NCI-H2227 treated with DMSO at 0.1 percent for 48 hours (cell line): ENCODE measurements at regions not wholly inside any gene's neighbourhood (a gene's known extent, or its start where the extent isn't known, plus 50 kb on each side); places are given as distances from the start of the nearest gene placed in this dataset.
"Not testable (repeated sequence)": the region's sequence is repeated elsewhere in the genome, so short reads cannot be mapped to it uniquely, and the experiment has no call there.

ENCODE experiments used
- DNase-seq: peaks from one replicate; lab custom pipeline; 2025; lab: John Stamatoyannopoulos, UW

DNA sequence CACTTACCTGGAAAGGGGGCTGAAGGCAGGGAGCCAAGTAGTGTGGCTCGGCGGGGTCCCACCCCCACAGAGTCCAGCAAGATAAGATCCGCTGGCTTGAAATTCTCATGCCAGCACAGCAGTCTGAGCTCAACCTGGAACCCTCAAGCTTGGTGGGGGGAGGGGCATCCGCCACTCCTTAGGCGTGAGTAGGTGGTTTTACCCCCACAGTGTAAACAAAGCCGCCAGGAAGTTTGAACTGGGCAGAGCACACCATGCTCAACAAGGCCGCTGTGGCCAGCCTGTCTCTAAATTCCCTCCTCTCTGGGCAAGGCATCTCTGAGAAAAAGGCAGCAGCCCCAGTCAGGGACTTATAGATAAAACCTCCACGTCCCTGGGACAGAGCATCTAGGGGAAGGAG is 156.3 kb downstream of the KBTBD8 start:
- no peak for DNase-seq

DNA sequence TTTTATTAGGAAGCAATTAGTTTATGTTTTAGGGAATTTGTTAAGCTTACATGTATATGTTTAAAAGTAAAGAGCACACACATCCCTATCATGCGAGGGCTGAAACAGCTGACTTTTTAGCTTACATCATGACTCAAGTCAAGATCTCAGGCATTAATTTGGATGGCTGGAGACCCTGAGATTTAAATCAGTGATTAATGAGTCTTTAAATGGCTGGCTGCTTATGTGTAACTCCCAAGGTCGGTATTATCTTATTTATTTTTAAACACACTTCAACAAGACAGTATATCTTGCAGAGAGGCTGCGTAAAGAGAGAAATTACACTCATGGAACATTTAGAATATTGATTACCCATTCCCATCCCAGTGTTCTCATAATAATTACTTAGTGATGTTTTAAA is 169.4 kb downstream of the KBTBD8 start:
- no peak for DNase-seq

DNA sequence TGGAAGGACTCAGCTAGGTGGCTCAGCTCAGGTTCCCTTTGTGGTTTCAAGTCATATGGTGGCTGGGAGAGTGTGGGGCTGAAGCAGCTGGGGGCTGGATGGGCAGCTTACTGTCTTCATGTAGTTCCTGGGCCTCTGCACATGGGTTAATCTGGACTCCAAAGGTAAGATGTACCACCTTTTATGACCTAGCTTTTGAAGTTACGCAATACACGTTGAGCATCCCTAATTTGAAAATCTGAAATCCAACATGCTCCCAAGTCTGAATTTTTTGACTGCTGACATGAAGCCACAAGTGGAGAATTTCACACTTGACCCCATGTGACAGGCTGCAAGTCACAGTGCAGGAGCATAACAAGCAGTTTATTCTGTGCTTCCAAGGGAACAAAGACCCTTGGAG is 173.7 kb downstream of the KBTBD8 start:
- no peak for DNase-seq

DNA sequence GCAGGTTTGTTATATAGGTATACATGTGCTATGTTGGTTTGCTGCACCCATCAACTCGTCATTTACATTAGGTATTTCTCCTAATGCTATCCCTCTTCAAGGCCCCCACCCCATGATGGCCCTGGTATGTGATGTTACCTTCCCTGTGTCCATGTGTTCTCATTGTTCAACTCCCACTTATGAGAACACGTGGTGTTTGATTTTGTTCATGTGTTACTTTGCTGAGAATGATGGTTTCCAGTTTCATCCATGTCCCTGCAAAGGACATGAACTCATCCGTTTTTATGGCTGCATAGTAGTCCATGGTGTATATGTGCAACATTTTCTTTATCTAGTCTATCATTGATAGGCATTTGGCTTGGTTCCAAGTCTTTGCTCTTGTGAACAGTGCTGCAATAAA is 175.0 kb downstream of the KBTBD8 start:
- DNase-seq, result not testable (repeated sequence)

DNA sequence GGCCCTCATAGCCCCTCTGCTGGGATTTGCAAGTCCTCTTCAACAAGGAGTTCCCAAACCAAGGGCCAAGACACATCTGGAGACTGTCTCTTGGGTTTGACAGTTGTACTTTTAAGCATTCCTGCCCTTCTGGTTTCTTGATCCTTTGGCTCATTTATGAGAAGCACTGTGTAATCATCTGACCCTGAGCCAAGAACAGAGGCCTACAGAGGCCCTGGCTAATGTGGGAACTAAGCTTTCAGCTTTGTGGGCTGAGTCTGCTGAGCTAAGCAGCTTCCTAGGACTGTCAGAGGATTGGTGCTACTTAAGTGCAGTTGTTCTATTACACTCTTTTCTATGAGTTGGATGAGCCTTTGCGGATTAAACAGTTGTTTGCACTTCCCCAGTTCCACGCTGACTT is 178.3 kb downstream of the KBTBD8 start:
- DNase-seq, result no peak

DNA sequence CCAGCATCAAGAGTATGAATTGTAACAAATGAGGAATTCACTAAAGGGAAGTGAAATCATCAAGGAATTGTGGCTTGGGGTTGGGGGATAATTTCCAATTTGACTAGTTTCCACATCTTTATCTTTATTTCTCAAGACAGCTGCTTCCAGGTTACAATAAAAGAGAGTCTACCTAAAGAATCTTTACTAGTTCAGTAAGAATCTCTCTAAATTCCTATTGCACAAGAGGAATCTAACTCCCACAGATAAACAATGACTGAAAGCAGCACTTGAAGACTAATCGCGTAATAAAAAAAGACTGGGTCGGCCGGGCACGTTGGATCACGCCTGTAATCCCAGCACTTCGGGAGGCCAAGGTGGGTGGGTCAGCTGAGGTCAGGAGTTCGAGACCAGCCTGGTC is 194.4 kb downstream of the KBTBD8 start:
- DNase-seq, result no peak

DNA sequence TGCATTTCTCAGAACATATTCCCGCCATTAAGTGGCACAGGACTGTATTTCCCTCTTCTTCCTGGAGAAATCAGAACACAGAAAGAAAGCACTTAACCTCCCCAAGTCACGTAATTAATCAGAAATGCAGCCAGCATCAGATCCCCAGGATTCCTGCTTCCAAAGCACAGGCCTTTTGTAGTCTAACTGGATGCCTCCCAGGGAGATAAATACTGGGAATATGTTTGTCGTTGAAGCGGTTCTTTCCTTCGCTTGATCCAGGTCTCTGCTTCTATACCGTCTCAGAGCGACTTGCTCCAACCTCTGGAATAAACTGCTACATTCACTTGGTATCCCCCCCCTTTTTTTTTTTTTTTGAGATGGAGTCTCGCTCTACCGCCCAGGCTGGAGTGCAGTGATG is 198.6 kb downstream of the KBTBD8 start:
- peak; percentile 33 for DNase-seq

DNA sequence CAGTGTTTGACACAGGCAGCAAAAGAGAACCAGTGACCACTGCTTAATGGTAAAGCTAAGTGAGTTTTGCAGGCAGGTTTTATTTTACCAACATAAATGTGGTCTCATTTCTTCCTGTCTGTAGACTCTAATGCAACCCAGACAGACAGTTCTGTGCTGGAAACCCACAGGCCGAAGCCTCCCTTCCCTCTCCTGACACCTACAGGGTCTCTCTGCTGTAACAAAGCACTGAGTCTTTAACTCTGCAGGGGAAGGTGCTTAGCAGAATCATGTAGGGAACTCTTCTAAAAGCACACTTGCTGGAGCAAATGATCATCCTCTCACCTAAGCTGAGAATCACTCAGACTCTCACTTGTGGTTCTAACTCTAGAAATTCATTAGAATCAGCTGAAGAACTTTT is 200.3 kb downstream of the KBTBD8 start:
- no peak for DNase-seq

DNA sequence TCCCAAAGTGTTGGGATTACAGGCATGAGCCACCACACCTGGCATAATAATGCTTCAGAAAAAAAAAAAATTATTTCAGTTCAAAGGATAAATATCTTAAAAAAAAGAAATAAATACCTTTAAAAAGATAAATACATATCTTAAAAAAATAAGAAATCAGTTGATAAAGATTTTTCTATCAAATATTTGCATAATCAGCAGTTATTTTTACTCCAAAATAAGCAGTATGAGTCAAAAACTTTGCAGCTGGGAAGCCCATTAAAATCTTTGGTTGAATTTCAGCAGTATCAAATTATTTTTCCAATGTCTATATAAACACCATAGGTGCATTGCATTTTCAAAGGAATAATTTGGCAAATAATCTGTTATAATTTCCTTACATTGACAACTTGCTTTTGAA is 202.5 kb downstream of the KBTBD8 start:
- DNase-seq, result no peak

DNA sequence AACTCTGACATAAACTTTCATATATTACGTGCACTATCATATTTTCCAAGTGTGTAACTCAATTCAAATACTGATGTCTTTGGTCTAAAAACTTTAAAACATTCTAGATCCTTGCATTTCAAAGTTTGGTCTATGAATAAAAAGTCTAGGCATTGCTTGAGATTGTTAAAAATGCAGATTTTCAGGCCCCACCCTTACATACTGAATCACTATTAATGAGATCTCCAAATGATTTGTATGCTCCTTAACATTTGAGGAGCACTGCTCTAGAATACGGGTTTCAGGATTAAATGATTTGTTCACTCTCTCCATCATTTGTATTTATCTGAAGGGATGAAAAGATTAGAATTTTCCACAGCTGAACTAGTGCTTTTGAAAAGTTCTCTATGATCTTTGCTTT is 202.9 kb downstream of the KBTBD8 start:
- DNase-seq, result no peak

DNA sequence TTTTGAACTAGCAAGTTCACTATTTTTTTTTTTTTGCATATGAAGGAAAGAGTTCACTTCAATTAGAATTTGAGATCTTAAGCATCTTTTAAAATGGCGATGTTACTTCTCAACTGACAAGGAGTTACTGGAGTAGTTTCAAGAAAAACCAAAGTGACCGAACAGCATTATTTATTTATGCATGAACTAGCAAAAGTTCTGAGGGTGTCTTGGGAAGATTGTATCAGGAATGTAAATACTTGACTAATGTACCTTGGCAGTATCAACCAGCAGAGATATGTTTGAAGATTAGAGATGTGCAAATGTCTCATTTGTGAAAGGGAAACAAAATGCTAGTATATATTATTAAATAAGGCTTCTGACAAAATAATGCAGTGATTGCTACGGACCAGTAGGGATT is 203.9 kb downstream of the KBTBD8 start:
- DNase-seq, result no peak

DNA sequence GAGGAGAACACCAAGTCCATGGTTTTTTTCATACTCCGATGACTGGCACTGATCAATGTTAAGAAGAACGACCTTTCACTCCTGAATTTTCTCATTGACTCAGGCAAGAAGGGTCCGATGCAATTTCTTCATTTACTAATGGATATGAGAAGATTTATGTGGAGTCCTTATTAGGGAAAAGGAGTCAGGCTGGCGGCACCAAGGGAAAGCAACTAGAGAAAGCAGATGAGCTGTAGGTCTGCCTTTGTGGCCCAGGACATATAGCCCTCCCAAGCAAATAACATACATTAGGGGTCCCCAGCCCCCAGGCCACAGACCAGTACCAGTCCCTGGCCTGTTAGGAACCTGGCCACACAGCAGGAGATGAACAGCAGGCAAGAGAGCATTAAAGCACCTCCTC is 206.8 kb downstream of the KBTBD8 start:
- DNase-seq, result no peak

DNA sequence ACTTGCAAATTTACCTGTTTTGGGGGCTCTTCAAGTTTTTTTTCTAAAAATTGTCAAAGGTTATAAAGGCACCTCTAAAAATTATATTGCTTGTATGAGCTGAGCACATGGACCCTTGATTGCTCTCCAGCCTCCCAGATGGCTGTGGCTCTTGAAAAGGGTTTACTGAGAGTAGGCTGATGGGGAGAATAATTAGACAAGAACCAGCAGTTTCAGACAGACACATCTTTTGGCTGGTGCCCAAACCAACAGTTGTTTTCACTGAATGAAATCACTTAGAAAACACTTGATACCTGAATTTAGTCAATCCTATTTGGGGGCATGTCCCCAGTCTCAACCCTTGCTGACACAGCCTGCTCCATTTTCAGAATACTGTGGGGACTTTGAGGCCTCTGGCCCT is 217.6 kb downstream of the KBTBD8 start:
- no peak for DNase-seq

DNA sequence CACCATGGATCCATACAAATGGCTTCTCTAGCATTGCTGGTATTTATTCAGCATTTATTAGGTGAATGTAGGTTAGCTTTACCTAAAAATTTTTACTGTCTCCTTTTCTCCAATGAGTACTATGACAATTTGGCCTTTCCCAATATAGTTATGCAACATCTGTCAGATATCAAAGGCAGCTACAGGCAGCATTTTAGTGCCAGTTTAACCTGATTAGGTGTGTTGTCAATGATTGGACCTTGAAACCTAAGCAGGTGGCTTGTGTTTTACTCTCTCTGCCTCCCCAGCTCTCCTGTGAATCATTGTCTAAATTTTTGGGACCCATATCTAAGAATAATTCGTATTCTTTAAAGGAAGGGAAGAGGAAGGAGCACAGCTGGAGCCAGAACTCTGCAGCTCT is 228.9 kb downstream of the KBTBD8 start:
- DNase-seq, result no peak

DNA sequence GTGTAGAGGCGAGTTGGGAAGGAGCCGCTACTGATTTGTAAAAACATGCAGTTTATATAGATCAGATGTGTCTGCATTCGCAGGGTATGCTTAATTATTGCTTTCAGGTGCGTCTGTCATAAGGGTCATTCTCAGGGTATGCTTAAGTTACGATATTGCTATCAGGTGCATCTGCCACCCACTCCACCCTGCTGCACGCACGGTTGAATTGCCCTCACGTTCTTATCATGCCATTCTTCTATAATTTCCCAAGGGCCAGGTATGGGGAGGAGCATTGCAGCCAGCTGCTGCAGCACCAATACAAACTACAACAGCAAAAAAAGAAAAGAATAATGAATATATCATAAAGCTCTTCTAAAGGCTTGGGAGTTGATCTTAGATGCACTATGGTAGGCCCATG is 230.0 kb downstream of the KBTBD8 start:
- no peak for DNase-seq

DNA sequence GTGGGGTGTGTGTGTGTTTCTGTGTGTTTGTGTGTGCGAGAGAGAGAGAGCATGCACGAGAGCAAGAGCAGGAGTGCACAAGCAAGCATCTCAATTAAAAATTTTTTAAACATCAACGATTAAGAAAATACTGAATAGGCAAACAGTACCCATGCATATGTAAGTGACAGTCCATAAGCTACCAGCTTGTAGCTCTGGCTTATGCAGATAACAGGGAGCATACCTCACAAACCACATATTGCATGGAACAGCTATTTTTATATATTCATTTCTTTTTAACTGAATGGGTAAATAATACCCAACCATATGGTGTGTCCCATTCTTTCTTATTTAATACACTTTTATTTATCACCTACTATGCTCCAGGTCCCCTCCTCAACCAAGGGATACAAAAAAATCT is 234.5 kb downstream of the KBTBD8 start:
- no peak for DNase-seq

DNA sequence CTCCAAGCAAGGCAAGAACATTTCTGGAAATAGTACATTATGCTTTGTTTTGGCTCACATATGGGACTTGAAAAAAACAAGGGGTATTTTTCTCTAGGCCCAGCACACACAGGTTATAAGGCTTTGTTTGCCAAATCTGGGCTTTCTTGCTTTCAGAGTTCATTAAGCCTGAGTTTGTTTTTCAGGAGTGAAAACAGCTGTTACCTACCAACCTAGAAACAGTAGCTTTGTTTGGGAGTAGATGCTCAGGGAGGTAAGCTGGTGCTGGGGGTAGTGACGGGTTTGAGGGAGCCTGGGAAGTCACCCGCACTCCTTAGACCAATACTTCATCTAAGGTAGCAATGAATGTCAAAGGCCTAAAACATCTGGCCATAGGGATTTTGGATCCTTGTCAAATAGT is 241.2 kb downstream of the KBTBD8 start:
- DNase-seq, result no peak

DNA sequence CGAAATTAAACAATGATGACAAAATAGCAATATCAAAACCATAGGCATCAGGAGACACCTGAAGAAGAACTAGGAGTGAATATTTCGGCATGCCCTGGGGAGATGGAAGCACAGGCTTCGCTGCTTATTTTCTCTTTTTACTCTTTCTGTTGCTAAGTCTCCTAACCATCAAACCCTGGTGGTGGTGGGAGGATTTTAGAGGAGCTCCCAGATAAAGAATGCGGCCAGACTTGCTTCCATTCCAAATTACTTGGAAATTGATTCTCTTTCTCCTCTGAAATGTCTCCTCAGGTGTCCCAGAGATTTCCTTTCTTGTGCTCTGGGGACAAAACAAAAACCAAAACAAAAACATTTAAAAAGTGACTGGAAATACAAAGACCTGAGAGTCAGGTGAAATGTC is 243.0 kb downstream of the KBTBD8 start:
- DNase-seq, result no peak

DNA sequence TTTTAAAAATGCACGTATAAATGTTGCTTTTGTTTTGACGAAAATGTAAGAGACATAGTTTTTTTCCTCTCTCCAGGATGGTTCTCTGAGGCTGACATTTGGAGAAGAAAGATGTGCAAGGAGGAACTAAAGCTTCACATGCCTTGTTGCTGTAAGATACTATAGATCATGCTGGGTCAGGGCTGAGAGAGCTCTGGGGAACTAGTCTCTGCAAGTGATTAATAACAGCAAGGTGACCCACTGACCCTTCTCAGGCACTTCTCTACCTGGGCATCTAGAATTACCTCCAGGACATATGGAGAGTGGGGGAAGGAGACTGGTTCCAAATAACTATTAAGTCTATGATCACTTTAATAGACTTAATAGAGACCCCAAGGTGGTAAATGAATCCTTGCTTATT is 246.0 kb downstream of the KBTBD8 start:
- no peak for DNase-seq

DNA sequence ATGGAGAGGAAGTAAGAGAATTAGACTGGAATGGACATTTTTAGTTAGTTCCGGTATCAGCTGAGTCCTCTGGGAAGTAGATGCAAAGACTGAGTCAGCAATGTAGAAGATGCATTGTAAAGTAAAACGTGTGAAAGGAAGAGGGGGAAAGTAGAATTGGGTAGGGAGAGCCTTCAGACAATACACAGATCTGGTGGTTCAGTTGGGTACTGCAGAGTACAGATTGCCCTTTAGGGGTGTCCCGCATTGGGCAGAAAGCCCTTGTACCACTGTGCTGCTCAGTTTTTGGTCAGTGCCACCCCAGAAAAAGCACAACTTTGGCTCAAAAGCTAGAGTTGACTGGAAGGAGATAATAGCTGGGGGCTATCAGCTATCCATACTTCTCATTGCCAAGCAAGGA is 247.4 kb downstream of the KBTBD8 start:
- DNase-seq, result no peak

DNA sequence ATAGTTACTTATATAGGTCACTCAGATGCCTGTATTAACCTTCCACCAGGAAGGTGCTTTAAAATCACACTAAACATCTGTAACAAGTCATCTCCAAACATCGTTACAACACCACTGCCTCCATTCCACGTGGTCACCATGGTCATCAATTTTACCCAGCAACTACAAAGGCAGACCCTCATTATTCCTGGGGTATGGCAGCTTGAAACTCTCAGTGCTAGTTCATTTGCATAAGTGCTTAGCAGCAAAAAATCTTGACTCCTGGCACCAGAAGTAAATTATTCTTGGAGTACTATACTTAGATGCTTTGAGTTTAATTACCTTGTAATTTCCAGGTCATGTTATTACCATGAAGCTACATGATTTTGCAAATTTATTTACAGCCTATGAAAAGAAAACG is 250.6 kb downstream of the KBTBD8 start:
- no peak for DNase-seq

DNA sequence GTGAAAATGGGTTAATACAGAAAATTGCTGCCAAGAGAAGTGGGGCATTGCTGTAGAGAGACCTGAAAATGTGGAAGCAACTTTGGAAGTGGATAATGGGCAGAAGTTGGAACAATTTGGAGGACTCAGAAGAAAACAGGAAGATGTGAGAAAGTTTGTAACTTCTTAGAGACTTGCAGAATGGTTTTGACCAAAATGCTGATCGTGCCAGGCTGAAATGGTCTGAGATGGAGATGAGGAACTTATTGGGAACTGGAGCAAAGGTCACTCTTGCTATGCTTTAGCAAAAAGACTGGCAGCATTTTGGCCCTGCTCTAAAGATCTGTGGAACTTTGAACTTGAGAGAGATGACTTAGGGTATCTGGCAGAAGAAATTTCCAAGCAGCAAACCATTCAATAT is 254.8 kb downstream of the KBTBD8 start:
- DNase-seq, result not testable (repeated sequence)

DNA sequence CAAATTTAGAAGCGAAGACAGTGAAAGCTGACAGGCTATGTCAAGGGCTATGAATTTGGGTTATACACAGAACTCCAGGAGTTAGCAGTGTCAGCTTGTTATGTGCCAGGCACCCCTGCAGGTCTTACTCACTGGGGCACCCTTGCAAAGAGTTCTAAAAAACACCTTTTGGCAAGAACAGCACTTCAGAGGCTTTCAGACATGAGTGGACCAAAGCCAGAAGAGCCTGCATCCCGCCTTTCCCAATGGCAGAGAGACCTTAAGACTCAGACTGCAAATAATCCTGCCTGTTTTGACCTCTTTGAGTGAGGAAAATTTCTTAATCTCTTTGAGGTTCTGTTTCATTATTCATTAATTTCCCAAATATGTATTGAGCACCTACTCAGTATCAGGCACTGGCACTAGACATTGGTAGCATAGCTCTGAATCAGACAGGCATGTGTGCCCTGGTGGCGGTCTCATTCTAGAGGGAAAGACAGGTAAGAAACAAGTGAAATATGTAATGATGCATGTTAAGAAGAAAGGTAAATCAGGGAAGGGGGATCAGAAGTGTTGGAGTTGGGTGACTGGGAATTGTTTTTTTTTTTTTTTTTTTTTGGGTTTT is 280.0 kb downstream of the KBTBD8 start:
- no peak for DNase-seq

DNA sequence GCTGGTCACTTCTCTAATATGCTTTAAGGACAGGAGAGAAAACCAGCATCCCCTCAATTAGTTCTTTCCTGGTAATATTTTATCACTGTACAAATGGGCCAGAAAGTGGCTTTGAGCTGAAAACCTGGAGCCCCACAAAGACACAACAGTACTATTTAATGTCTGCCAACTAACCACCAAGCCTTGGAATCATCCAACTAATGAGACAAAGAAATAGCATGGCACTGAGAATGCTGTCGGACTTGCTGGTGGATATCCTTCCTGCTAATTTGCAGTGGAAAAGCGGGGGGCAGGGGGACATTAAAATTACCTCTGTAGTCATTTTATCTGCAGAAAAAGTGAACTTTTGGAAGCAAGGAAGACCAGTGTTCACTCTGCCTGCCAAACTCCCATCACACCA is 288.5 kb downstream of the KBTBD8 start:
- DNase-seq, result no peak
